Thymus (tissue), 11 donors: ENCODE measurements at regions not wholly inside any gene's neighbourhood (a gene's known extent, or its start where the extent isn't known, plus 50 kb on each side); places are given as distances from the start of the nearest gene placed in this dataset.
"Not testable (repeated sequence)": the region's sequence is repeated elsewhere in the genome, so short reads cannot be mapped to it uniquely, and the experiment has no call there.

ENCODE experiments used
- DNase-seq, 9 donors: peaks; one replicate each; pipeline ENCODE4 v3.0.0-alpha.2; 2013; ENCODE audit warnings: low spot score in 9 of 9, low read depth in 6 of 9, missing footprints in 1 of 9
- H3K27ac ChIP-seq, 2 donors: one replicate each; pipeline ENCODE4 v1.5.1; 2013; ENCODE audit warnings: control low read depth in 1 of 2, low read depth in 1 of 2, low read length in 1 of 2, mild to moderate bottlenecking in 1 of 2, moderate library complexity in 1 of 2
- H3K27me3 ChIP-seq, 2 donors: one replicate each; pipeline ENCODE4 v1.5.1; 2013; ENCODE audit warnings: low read length in 1 of 2; ENCODE audit not compliant: control insufficient read depth in 2 of 2, insufficient read depth in 1 of 2
- H3K36me3 ChIP-seq, 2 donors: one replicate each; pipeline ENCODE4 v1.5.1; 2013; ENCODE audit warnings: low read length in 1 of 2, mild to moderate bottlenecking in 1 of 2, moderate library complexity in 1 of 2; ENCODE audit not compliant: control insufficient read depth in 2 of 2, insufficient read depth in 2 of 2
- H3K4me1 ChIP-seq, 2 donors: one replicate each; pipeline ENCODE4 v1.5.1; 2013; ENCODE audit warnings: low read length in 2 of 2; ENCODE audit not compliant: control insufficient read depth in 2 of 2, insufficient read depth in 2 of 2
- H3K4me3 ChIP-seq, 2 donors: one replicate each; pipeline ENCODE4 v1.5.1; 2013; ENCODE audit warnings: low read length in 2 of 2, control low read depth in 1 of 2, mild to moderate bottlenecking in 1 of 2
- H3K9me3 ChIP-seq, 2 donors: one replicate each; pipeline ENCODE4 v1.5.1; 2013; ENCODE audit warnings: low read length in 1 of 2, mild to moderate bottlenecking in 1 of 2; ENCODE audit not compliant: control insufficient read depth in 2 of 2, insufficient read depth in 1 of 2
- WGBS: extraction: QIAGEN DNeasy Blood & Tissue Kit; methylation state at CpG from one replicate; pipeline ENCODE4 v1.1.7; 2013; 5-methylcytosine and 5-hydroxymethylcytosine counted together
- donor health status: healthy.

DNA sequence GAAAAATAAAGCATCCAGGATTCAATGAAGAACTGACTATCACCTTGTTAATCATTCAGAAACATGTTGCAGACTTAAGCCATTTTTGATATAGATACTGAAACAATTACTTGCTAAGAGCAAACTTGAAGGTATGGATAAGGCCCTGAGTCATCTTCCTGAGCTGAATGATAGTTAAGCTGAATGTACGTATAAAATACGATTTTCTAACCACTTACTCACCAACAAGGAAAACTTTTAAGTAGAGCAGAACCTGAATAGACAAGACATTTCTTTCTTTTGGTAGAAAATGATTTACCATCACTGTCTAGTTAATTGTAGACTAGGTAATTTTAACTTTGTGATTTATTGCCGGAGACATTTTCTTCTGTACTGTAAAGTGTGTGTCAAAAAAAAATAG, 261.2 kb downstream of the RTP5 start:
- H3K9me3 ChIP-seq, H3K36me3 ChIP-seq, H3K27ac ChIP-seq, DNase-seq, H3K4me1 ChIP-seq, H3K27me3 ChIP-seq, H3K4me3 ChIP-seq: not testable (repeated sequence)
- 95% methylated on average over 3 of the region's 3 CpGs for WGBS

- not testable (repeated sequence) for DNase-seq, H3K4me3 ChIP-seq, H3K27ac ChIP-seq, H3K36me3 ChIP-seq, H3K9me3 ChIP-seq, H3K27me3 ChIP-seq, H3K4me1 ChIP-seq
- 6% methylated on average over 2 of the region's 2 CpGs for WGBS
These were observed 290.4 kb downstream of the RTP5 start for GRCh38 chr2:242159921-242160320.

- H3K27me3 ChIP-seq, H3K4me3 ChIP-seq, H3K27ac ChIP-seq, H3K9me3 ChIP-seq, DNase-seq, H3K4me1 ChIP-seq, H3K36me3 ChIP-seq: not testable (repeated sequence)
These were observed 295.6 kb downstream of the RTP5 start for GRCh38 chr2:242165115-242165514.

- not testable (repeated sequence) for H3K9me3 ChIP-seq, H3K27ac ChIP-seq, H3K4me1 ChIP-seq, H3K4me3 ChIP-seq, DNase-seq, H3K36me3 ChIP-seq, H3K27me3 ChIP-seq
- WGBS: 97% methylated on average over 4 of the region's 4 CpGs
These were observed 301.8 kb downstream of the RTP5 start for GRCh38 chr2:242171290-242171689.
